ENCODE measurements at regions not wholly inside any gene's neighbourhood (a gene's known extent, or its start where the extent isn't known, plus 50 kb on each side); places are given as distances from the start of the nearest gene placed in this dataset.

- H3K27me3 Mint-ChIP-seq: no peaks in the 10 kb centered on the region
- intact Hi-C loops (cut with DNase I, micrococcal nuclease): no loop called here
- ATAC-seq (ENCODE audit: poor library complexity) (no peak), DNase-seq (no peak)
- Histone ChIP-seq H3K4me3 (ENCODE audit: low read length) (no peak overlapping the region), H3K27ac (ENCODE audit: low read depth in 1 of 2, low read length in 2 of 2) (no peak overlapping the region), H3K9me3 (ENCODE audit: control insufficient read depth in 1 of 2, insufficient read depth in 1 of 2, low read length in 2 of 2) (no peaks in the 10 kb centered on the region), H3K27me3 (ENCODE audit: control insufficient read depth in 1 of 2, insufficient read depth in 2 of 2, low read length in 2 of 2) (no peaks in the 10 kb centered on the region), H3K36me3 (ENCODE audit: insufficient read depth, low read length) (no peaks in the 10 kb centered on the region), H3K4me1 (ENCODE audit: insufficient read depth, low read length) (no peaks in the 10 kb centered on the region)
- ChIA-PET CTCF (no interaction called here), POLR2A (no interaction called here)
- H3K4me1 Mint-ChIP-seq (ENCODE audit: low read depth): no peaks in the 10 kb centered on the region
- H3K9me3 Mint-ChIP-seq: no peaks in the 10 kb centered on the region
- TF ChIP-seq CTCF (IDR thresholded peaks at IDR 0.05): no peak
- no peaks in the 10 kb centered on the region for H3K36me3 Mint-ChIP-seq (ENCODE audit: low read depth)
- H3K4me3 Mint-ChIP-seq: no peak overlapping the region
- no peak overlapping the region for H3K27ac Mint-ChIP-seq
Observed at GRCh38 chr2:160794926-160795325, 301.3 kb upstream of the RBMS1 start.

- no peak for TF ChIP-seq CTCF (IDR thresholded peaks at IDR 0.05)
- H3K9me3 ChIP-seq (ENCODE audit: control insufficient read depth in 1 of 2, insufficient read depth in 1 of 2, low read length in 2 of 2): peaks cover 0 to 7% of the 10 kb centered on the region in 2 experiments
- peak; percentile 58 for ATAC-seq (ENCODE audit: poor library complexity)
- no peak overlapping the region for H3K4me3 Mint-ChIP-seq
- H3K9me3 Mint-ChIP-seq: no peaks in the 10 kb centered on the region
- ChIA-PET CTCF (no interaction called here), POLR2A (no interaction called here)
- H3K4me1 ChIP-seq (ENCODE audit: insufficient read depth, low read length): no peaks in the 10 kb centered on the region
- H3K4me3 ChIP-seq (ENCODE audit: low read length): no peak overlapping the region
- no peaks in the 10 kb centered on the region for H3K36me3 Mint-ChIP-seq (ENCODE audit: low read depth)
- H3K27me3 ChIP-seq (ENCODE audit: control insufficient read depth in 1 of 2, insufficient read depth in 2 of 2, low read length in 2 of 2): no peaks in the 10 kb centered on the region
- peak in 2 of 14 experiments; percentile 12 to 13 for DNase-seq
- H3K27me3 Mint-ChIP-seq: no peaks in the 10 kb centered on the region
- H3K27ac Mint-ChIP-seq: peak overlapping the region; percentile 5
- H3K27ac ChIP-seq (ENCODE audit: low read depth in 1 of 2, low read length in 2 of 2): no peak overlapping the region
- H3K4me1 Mint-ChIP-seq (ENCODE audit: low read depth): peaks cover 9% of the 10 kb centered on the region
- intact Hi-C loops (cut with DNase I, micrococcal nuclease): no loop called here
- H3K36me3 ChIP-seq (ENCODE audit: insufficient read depth, low read length): no peaks in the 10 kb centered on the region
Observed at GRCh38 chr2:160803881-160804280, 310.3 kb upstream of the RBMS1 start.

- H3K9me3 ChIP-seq (ENCODE audit: control insufficient read depth in 1 of 2, insufficient read depth in 1 of 2, low read length in 2 of 2): peaks cover 0 to 7% of the 10 kb centered on the region in 2 experiments
- ATAC-seq (ENCODE audit: poor library complexity) (no peak), DNase-seq (no peak)
- H3K4me1 Mint-ChIP-seq (ENCODE audit: low read depth): no peaks in the 10 kb centered on the region
- no peaks in the 10 kb centered on the region for H3K27me3 Mint-ChIP-seq
- H3K4me3 Mint-ChIP-seq: no peak overlapping the region
- no peak for TF ChIP-seq CTCF (IDR thresholded peaks at IDR 0.05)
- no peaks in the 10 kb centered on the region for H3K36me3 ChIP-seq (ENCODE audit: insufficient read depth, low read length)
- H3K4me1 ChIP-seq (ENCODE audit: insufficient read depth, low read length): no peaks in the 10 kb centered on the region
- no peaks in the 10 kb centered on the region for H3K27me3 ChIP-seq (ENCODE audit: control insufficient read depth in 1 of 2, insufficient read depth in 2 of 2, low read length in 2 of 2)
- no peaks in the 10 kb centered on the region for H3K9me3 Mint-ChIP-seq
- no peak overlapping the region for H3K4me3 ChIP-seq (ENCODE audit: low read length)
- H3K27ac ChIP-seq (ENCODE audit: low read depth in 1 of 2, low read length in 2 of 2): no peak overlapping the region
- no peak overlapping the region for H3K27ac Mint-ChIP-seq
- intact Hi-C loops (cut with DNase I, micrococcal nuclease): no loop called here
- CTCF ChIA-PET: no interaction called here
- no peaks in the 10 kb centered on the region for H3K36me3 Mint-ChIP-seq (ENCODE audit: low read depth)
- POLR2A ChIA-PET: no interaction called here
Observed at GRCh38 chr2:160810406-160810805, 316.8 kb upstream of the RBMS1 start.
